ENCODE measurements at regions not wholly inside any gene's neighbourhood (a gene's known extent, or its start where the extent isn't known, plus 50 kb on each side); places are given as distances from the start of the nearest gene placed in this dataset.

DNA sequence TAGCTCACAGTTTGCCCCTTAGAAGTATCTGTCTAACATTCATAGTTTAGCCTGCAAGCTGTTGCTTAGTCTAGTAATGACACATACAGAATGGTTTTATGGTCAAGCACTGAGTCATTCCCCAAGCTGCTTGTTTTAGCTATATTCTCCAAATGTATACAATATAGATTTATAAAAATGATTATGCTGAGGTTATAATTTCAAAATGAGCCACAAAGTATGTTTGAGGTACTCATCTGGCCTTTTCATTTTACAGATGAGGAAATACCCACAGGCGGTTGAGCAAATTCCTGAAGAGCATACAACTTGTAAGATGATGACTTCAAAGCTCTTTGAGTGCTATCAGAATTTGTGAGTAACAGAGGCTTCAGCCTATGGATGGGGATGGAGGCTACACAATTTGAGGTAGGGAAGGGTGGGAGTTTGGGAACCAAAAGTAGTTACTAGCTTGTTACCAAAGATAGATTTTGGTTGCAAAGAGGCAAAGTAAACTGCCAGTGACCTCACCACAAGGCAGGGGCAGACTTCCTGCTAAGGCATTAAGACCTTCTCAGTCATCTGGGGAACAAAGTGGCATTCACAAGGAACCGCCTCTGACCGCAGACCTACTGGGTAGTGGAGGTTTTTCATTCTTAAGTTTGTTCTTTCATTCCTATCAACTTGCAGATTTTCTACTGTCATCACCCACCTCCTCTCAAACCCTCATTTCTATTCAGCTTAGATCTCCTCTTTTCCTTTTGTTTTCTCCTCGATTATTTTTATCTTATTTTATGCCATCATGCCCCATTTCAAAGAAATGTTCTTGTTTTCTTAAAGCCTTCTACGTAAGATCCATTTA lies 257.2 kb upstream of the NECTIN3 start:
- Histone ChIP-seq H3K9me2 (replicated peaks; ENCODE audit: insufficient read depth) (no peaks in the 10 kb centered on the region), H3K79me2 (no peaks in the 10 kb centered on the region), H3K9me3 (ENCODE audit: low read depth) (no peaks in the 10 kb centered on the region), H3K36me3 (replicated peaks; ENCODE audit: insufficient read depth, low read depth) (no peaks in the 10 kb centered on the region), H3K4me1 (ENCODE audit: insufficient read depth) (peaks cover 11% of the 10 kb centered on the region), H4K20me1 (ENCODE audit: insufficient read depth, poor library complexity, severe bottlenecking) (no peaks in the 10 kb centered on the region), H3K4me3 (no peak overlapping the region), H2AFZ (no peak overlapping the region), H3K4me2 (no peak overlapping the region), H3K27me3 (no peaks in the 10 kb centered on the region), H3K27ac (peak overlapping the region; percentile 65)
- no peak for TF ChIP-seq EZH2phosphoT487 (IDR thresholded peaks at IDR 0.05; ENCODE audit: low read depth, severe bottlenecking, unreplicated experiment)
- TF ChIP-seq, protein P1, sequence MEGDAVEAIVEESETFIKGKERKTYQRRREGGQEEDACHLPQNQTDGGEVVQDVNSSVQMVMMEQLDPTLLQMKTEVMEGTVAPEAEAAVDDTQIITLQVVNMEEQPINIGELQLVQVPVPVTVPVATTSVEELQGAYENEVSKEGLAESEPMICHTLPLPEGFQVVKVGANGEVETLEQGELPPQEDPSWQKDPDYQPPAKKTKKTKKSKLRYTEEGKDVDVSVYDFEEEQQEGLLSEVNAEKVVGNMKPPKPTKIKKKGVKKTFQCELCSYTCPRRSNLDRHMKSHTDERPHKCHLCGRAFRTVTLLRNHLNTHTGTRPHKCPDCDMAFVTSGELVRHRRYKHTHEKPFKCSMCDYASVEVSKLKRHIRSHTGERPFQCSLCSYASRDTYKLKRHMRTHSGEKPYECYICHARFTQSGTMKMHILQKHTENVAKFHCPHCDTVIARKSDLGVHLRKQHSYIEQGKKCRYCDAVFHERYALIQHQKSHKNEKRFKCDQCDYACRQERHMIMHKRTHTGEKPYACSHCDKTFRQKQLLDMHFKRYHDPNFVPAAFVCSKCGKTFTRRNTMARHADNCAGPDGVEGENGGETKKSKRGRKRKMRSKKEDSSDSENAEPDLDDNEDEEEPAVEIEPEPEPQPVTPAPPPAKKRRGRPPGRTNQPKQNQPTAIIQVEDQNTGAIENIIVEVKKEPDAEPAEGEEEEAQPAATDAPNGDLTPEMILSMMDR (IDR thresholded peaks at IDR 0.05; ENCODE audit: poor library complexity): no peak
- no peak for TF ChIP-seq EZH2 (IDR thresholded peaks at IDR 0.05; ENCODE audit: borderline replicate concordance)
- peak; percentile 23 for DNase-seq (ENCODE audit: low spot score)
- WGBS (ENCODE audit: low lambda C conversion rate, missing lambda C conversion rate): 77% methylated on average over 5 of the region's 5 CpGs

DNA sequence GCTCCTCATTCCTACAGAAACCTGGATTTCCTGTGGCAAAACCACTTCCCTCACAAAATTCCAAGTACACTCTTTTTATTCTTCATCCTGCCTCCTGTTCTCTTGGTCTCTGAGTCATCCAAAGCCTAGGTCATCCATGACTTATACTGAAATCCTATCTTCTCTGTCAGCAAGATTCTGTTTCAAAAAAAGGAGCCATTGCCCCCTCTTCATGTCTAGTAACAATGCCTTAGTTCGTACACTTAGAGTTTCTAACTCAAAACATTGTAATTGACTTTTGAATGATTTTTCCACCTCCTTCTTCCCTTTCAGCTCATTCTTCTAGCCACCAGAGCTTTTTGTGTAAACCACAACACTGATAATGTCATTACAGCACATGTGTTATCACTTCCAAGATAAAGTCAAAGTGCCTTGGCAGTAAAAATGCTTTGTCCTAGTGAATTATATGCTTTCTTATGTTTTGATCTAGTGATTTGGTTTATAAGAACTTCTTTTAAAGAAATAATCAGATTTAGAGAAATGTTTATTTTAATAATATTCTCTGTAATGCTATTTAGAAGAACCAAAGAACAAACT lies 256.5 kb upstream of the NECTIN3 start:
- TF ChIP-seq EZH2 (IDR thresholded peaks at IDR 0.05; ENCODE audit: borderline replicate concordance): no peak
- TF ChIP-seq, protein P1 (IDR thresholded peaks at IDR 0.05; ENCODE audit: poor library complexity): no peak
- TF ChIP-seq EZH2phosphoT487 (IDR thresholded peaks at IDR 0.05; ENCODE audit: low read depth, severe bottlenecking, unreplicated experiment): no peak
- WGBS (ENCODE audit: low lambda C conversion rate, missing lambda C conversion rate): 42% methylated on average over 1 of the region's 1 CpG
- peaks cover 11% of the 10 kb centered on the region for H3K4me1 ChIP-seq (ENCODE audit: insufficient read depth)
- H3K4me2 ChIP-seq: peak overlapping the region; percentile 28
- peak overlapping the region; percentile 65 for H3K27ac ChIP-seq
- H3K9me2 ChIP-seq (replicated peaks; ENCODE audit: insufficient read depth): no peaks in the 10 kb centered on the region
- no peaks in the 10 kb centered on the region for H3K79me2 ChIP-seq
- no peaks in the 10 kb centered on the region for H3K9me3 ChIP-seq (ENCODE audit: low read depth)
- no peaks in the 10 kb centered on the region for H3K36me3 ChIP-seq (replicated peaks; ENCODE audit: insufficient read depth, low read depth)
- peak; percentile 15 for DNase-seq (ENCODE audit: low spot score)
- no peaks in the 10 kb centered on the region for H3K27me3 ChIP-seq
- no peak overlapping the region for H2AFZ ChIP-seq
- H3K4me3 ChIP-seq: no peak overlapping the region
- H4K20me1 ChIP-seq (ENCODE audit: insufficient read depth, poor library complexity, severe bottlenecking): no peaks in the 10 kb centered on the region

DNA sequence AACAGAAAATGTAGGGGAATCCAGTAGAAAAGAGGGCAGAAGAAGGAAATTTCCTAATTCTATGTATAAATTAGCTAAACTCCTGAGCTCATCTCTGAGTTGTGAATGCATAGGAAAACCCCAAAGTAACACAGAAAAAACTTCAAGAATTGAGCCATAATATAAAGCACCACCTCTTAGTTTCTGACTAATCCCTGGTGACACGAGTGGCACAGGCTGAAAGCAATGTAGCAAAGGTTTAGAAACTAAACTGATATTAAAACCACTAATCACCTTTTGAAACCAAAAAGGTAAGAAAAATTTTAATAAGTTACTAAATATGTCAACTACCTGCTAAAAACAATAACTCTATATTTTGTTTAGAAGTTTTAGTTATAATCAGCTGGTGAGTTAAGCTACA lies 255.6 kb upstream of the NECTIN3 start:
- Histone ChIP-seq H3K9me2 (replicated peaks; ENCODE audit: insufficient read depth) (no peaks in the 10 kb centered on the region), H3K36me3 (replicated peaks; ENCODE audit: insufficient read depth, low read depth) (no peaks in the 10 kb centered on the region), H3K4me2 (no peak overlapping the region), H3K4me1 (ENCODE audit: insufficient read depth) (peaks cover 11% of the 10 kb centered on the region), H3K4me3 (no peak overlapping the region), H4K20me1 (ENCODE audit: insufficient read depth, poor library complexity, severe bottlenecking) (no peaks in the 10 kb centered on the region), H2AFZ (no peak overlapping the region), H3K27ac (no peak overlapping the region), H3K27me3 (no peaks in the 10 kb centered on the region), H3K79me2 (no peaks in the 10 kb centered on the region), H3K9me3 (ENCODE audit: low read depth) (no peaks in the 10 kb centered on the region)
- TF ChIP-seq, protein P1 (IDR thresholded peaks at IDR 0.05; ENCODE audit: poor library complexity): no peak
- TF ChIP-seq EZH2phosphoT487 (IDR thresholded peaks at IDR 0.05; ENCODE audit: low read depth, severe bottlenecking, unreplicated experiment): no peak
- TF ChIP-seq EZH2 (IDR thresholded peaks at IDR 0.05; ENCODE audit: borderline replicate concordance): no peak
- WGBS (ENCODE audit: low lambda C conversion rate, missing lambda C conversion rate): 53% methylated on average over 1 of the region's 1 CpG
- DNase-seq (ENCODE audit: low spot score): no peak
